K562 (cell line): ENCODE measurements at regions not wholly inside any gene's neighbourhood (a gene's known extent, or its start where the extent isn't known, plus 50 kb on each side); places are given as distances from the start of the nearest gene placed in this dataset.

ENCODE experiments used
- ATAC-seq: fragments of 200-7000 bp; cut with Tn5 transposase; 3 replicates; pipeline ENCODE4 v1.9.1; 2020; ENCODE audit warnings: moderate library complexity
- BruUV-seq: library from RNA; stranded (reverse); fragments of 400-500 nt; replicated peaks from 2 replicates; lab custom pipeline; 2021; lab: Mats Ljungman, UMichigan
- CTCF ChIA-PET: fragments of 300-600 bp; formaldehyde crosslinking; extraction: SDS; loops from one replicate; lab custom pipeline; 2021; ENCODE audit warnings: low intra/inter-chr PET ratio; lab: Yijun Ruan, JAX
- POLR2A ChIA-PET: fragments of 300-600, 350-650 bp; sonication (Branson Sonifier 250); formaldehyde crosslinking; extraction: SDS; loops from one replicate; lab custom pipeline; 2021; ENCODE audit warnings: antibody characterized with exemption, inconsistent platforms; lab: Yijun Ruan, JAX
- DNase-seq, 4 experiments: peaks; one replicate each; pipeline versions ENCODE4 v3.0.0 to v3.0.0-alpha.2; 2011 to 2018; ENCODE audit warnings: low spot score in 3 of 4, mixed read lengths in 3 of 4; ENCODE audit errors: extremely low read depth in 1 of 4
- FAIRE-seq: peaks from 2 replicates; lab custom pipeline; 2011; peaks lifted over from hg19 to GRCh38; lab: Jason Lieb, UNC
- H2AFZ ChIP-seq: 2 replicates; pipeline ENCODE4 v1.6.0; 2011; ENCODE audit warnings: low read depth, low read length, control low read depth, inconsistent platforms
- H3K27ac ChIP-seq: fragments of 200-600 bp; 3 replicates; pipeline ENCODE4 v1.8.0; 2011; ENCODE audit warnings: low read depth, mild to moderate bottlenecking, control low read depth, inconsistent platforms, low read length, moderate library complexity, mixed read lengths; ENCODE audit errors: extremely low read depth
- H3K27me3 ChIP-seq, 2 experiments: fragments of 300-600 bp in 1 of 2; 2 replicates in 1 of 2; 3 replicates in 1 of 2; pipeline versions ENCODE4 v1.6.0 to v1.8.0; 2011; ENCODE audit warnings: inconsistent platforms in 2 of 2, low read length in 2 of 2, mild to moderate bottlenecking in 1 of 2, mixed read lengths in 1 of 2, moderate library complexity in 1 of 2; ENCODE audit not compliant: control insufficient read depth in 2 of 2, insufficient read depth in 2 of 2
- H3K36me3 ChIP-seq: fragments of 300-600 bp; 3 replicates; pipeline ENCODE4 v1.8.0; 2011; ENCODE audit warnings: mild to moderate bottlenecking, low read length, inconsistent platforms; ENCODE audit not compliant: control insufficient read depth, insufficient read depth
- H3K4me1 ChIP-seq, 2 experiments: fragments of 200-600 bp in 1 of 2; replicated peaks in 1 of 2; 2 replicates in 1 of 2; 3 replicates in 1 of 2; pipeline versions ENCODE4 v1.5.1 to v1.8.0; 2011; ENCODE audit warnings: inconsistent platforms in 2 of 2, low read length in 2 of 2, mild to moderate bottlenecking in 1 of 2, mixed read lengths in 1 of 2, moderate library complexity in 1 of 2; ENCODE audit not compliant: control insufficient read depth in 2 of 2, insufficient read depth in 2 of 2
- H3K4me2 ChIP-seq: 2 replicates; pipeline ENCODE4 v1.6.1; 2011; ENCODE audit warnings: low read length, control low read depth, inconsistent platforms, mixed read lengths; ENCODE audit not compliant: insufficient read depth
- H3K4me3 ChIP-seq: fragments of 200-600 bp; sonication (generic), shearing (Covaris generic); 2 replicates; pipeline ENCODE4 v1.5.1; 2016; ENCODE audit warnings: control low read depth, inconsistent platforms
- H3K79me2 ChIP-seq: fragments of 200-600 bp; 3 replicates; pipeline ENCODE4 v1.8.0; 2011; ENCODE audit warnings: low read length, inconsistent platforms; ENCODE audit not compliant: control insufficient read depth, insufficient read depth
- H3K9ac ChIP-seq, 2 experiments: 2 replicates each; pipeline versions ENCODE4 v1.6.0 to v1.6.1; 2011; ENCODE audit warnings: low read depth in 2 of 2, low read length in 2 of 2, control low read depth in 1 of 2, inconsistent platforms in 1 of 2, mild to moderate bottlenecking in 1 of 2, mixed read lengths in 1 of 2; ENCODE audit not compliant: insufficient read depth in 1 of 2
- H3K9me1 ChIP-seq: one replicate; pipeline ENCODE4 v1.6.0; 2011; ENCODE audit warnings: inconsistent platforms, mild to moderate bottlenecking, low read length, moderate library complexity; ENCODE audit not compliant: control insufficient read depth, insufficient read depth
- H3K9me3 ChIP-seq: replicated peaks from 2 replicates; pipeline ENCODE4 v1.5.1; 2011; ENCODE audit warnings: low read depth, low read length, inconsistent platforms; ENCODE audit not compliant: control insufficient read depth, insufficient read depth
- H4K20me1 ChIP-seq: replicated peaks from 2 replicates; pipeline ENCODE4 v1.6.1; 2011; ENCODE audit warnings: low read length, inconsistent platforms, mixed read lengths; ENCODE audit not compliant: control insufficient read depth, insufficient read depth
- C11orf30 ChIP-seq: fragments of 450-650 bp; IDR thresholded peaks from 2 replicates; pipeline ENCODE4 v1.6.1; 2016; ENCODE audit warnings: low read depth, mild to moderate bottlenecking
- POU5F1 ChIP-seq: fragments of 150-350 bp; IDR thresholded peaks from 2 replicates; pipeline ENCODE4 v1.6.1; 2014; ENCODE audit warnings: borderline replicate concordance, low read length, low read depth, mild to moderate bottlenecking; ENCODE audit not compliant: partially characterized antibody
- SAFB2 ChIP-seq: fragments of 200-400 bp; formaldehyde crosslinking; IDR thresholded peaks from 2 replicates; pipeline ENCODE4 v1.6.1; 2018; ENCODE audit warnings: borderline replicate concordance, low read length, low read depth, moderate library complexity; ENCODE audit not compliant: severe bottlenecking
- WGBS: fragments of 100-300 bp; shearing (Covaris generic); methylation state at CpG from one replicate; pipeline ENCODE4 v1.1.6; 2016; ENCODE audit warnings: low coverage, mixed read lengths; ENCODE audit not compliant: insufficient coverage; ENCODE audit errors: missing lambda C conversion rate; 5-methylcytosine and 5-hydroxymethylcytosine counted together
- in situ Hi-C: fragments of 300-500 bp; cut with MboI; formaldehyde crosslinking; loops from 4 replicates; pipeline ENCODE4 v1.15.0; 2018; ENCODE audit warnings: inconsistent platforms, mixed read lengths
- intact Hi-C: fragments of 100-400 bp; cut with micrococcal nuclease; formaldehyde crosslinking; loops from 2 replicates; pipeline ENCODE4 v1.14.2; 2022
- TF ChIP-seq, protein P1 (sequence below): fragments of 200-400 bp; formaldehyde crosslinking; IDR thresholded peaks from 2 replicates; pipeline ENCODE4 v1.6.1; 2017; ENCODE audit warnings: mild to moderate bottlenecking, low read depth, low read length, moderate library complexity
- TF ChIP-seq, protein P2 (sequence below): IDR thresholded peaks from 2 replicates; pipeline ENCODE4 v1.6.1; 2014; ENCODE audit warnings: antibody characterized with exemption
- TF ChIP-seq, protein P3 (sequence below): conservative IDR thresholded peaks from 2 replicates; pipeline ENCODE4 v1.6.1; 2011; ENCODE audit warnings: low read depth, mild to moderate bottlenecking, low read length; ENCODE audit not compliant: control insufficient read depth
- TF ChIP-seq, protein P4 (sequence below): fragments of 200-800 bp; sonication (Bioruptor generic); IDR thresholded peaks from 2 replicates; pipeline ENCODE4 v1.6.1; 2017; ENCODE audit warnings: missing genetic modification characterization, missing compliant biosample characterization
- TF ChIP-seq, protein P5 (sequence below): sonication (generic); formaldehyde crosslinking; IDR thresholded peaks from 2 replicates; pipeline ENCODE4 v1.8.0; 2022; ENCODE audit warnings: missing genetic modification reagents, mild to moderate bottlenecking, borderline replicate concordance
- TF ChIP-seq, protein P6 (sequence below): IDR thresholded peaks from 3 replicates; pipeline ENCODE4 v1.6.1; 2011; ENCODE audit warnings: borderline replicate concordance, mild to moderate bottlenecking; ENCODE audit not compliant: insufficient read length, insufficient read depth

DNA sequence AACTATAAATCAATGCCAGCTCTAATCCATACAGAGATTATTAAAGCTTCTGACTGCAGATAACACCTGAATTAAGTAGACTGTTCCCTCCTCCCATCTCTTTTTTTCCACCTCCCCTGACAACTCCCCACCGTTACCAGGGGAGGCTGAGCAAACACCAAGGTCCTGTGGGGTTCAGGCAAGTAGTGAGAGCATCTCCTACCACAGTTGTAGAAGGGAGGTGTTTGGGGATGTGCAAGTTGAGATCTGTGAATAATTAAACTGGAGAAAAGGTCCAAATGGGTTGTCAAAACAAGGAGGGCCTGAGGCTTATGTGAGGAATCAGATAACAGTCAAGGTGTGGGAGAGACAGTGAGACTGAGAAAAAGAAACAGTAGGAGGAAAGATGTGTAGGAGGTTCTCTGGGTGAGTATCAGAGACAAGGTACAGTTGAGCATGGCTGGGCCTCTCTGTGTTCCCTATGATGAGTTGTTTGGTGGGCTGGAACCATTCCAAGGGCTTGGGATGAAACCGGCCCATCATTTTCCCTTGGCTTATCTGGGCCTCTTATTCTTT, 194.6 kb downstream of the CYRIA start:
- ATAC-seq = no peak
- CTCF ChIA-PET = no interaction called here
- Histone ChIP-seq H3K79me2 (no peaks in the 10 kb centered on the region), H4K20me1 (no peaks in the 10 kb centered on the region), H3K27me3 (peaks cover 0 to 4% of the 10 kb centered on the region in 2 experiments; a peak in 1 of 5 replicates), H3K4me3 (no peak overlapping the region), H3K9ac (no peak overlapping the region), H3K27ac (no peak overlapping the region), H3K4me1 (no peaks in the 10 kb centered on the region), H3K9me3 (no peaks in the 10 kb centered on the region), H2AFZ (no peak overlapping the region), H3K36me3 (no peaks in the 10 kb centered on the region), H3K9me1 (no peaks in the 10 kb centered on the region), H3K4me2 (no peak overlapping the region)
- POLR2A ChIA-PET = no interaction called here
- intact Hi-C loops = no loop called here
- 0% methylated on average over 2 of the region's 2 CpGs for WGBS
- no peak for DNase-seq
- BruUV-seq = no TSS peak
- no peak for FAIRE-seq
- in situ Hi-C loops = no loop called here
- TF ChIP-seq, protein P1, sequence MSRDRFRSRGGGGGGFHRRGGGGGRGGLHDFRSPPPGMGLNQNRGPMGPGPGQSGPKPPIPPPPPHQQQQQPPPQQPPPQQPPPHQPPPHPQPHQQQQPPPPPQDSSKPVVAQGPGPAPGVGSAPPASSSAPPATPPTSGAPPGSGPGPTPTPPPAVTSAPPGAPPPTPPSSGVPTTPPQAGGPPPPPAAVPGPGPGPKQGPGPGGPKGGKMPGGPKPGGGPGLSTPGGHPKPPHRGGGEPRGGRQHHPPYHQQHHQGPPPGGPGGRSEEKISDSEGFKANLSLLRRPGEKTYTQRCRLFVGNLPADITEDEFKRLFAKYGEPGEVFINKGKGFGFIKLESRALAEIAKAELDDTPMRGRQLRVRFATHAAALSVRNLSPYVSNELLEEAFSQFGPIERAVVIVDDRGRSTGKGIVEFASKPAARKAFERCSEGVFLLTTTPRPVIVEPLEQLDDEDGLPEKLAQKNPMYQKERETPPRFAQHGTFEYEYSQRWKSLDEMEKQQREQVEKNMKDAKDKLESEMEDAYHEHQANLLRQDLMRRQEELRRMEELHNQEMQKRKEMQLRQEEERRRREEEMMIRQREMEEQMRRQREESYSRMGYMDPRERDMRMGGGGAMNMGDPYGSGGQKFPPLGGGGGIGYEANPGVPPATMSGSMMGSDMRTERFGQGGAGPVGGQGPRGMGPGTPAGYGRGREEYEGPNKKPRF = no peak
- TF ChIP-seq C11orf30 (no peak), POU5F1 (no peak), SAFB2 (no peak)
- TF ChIP-seq, protein P2, sequence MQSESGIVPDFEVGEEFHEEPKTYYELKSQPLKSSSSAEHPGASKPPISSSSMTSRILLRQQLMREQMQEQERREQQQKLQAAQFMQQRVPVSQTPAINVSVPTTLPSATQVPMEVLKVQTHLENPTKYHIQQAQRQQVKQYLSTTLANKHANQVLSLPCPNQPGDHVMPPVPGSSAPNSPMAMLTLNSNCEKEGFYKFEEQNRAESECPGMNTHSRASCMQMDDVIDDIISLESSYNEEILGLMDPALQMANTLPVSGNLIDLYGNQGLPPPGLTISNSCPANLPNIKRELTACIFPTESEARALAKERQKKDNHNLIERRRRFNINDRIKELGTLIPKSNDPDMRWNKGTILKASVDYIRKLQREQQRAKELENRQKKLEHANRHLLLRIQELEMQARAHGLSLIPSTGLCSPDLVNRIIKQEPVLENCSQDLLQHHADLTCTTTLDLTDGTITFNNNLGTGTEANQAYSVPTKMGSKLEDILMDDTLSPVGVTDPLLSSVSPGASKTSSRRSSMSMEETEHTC = no peak
- TF ChIP-seq, protein P3, sequence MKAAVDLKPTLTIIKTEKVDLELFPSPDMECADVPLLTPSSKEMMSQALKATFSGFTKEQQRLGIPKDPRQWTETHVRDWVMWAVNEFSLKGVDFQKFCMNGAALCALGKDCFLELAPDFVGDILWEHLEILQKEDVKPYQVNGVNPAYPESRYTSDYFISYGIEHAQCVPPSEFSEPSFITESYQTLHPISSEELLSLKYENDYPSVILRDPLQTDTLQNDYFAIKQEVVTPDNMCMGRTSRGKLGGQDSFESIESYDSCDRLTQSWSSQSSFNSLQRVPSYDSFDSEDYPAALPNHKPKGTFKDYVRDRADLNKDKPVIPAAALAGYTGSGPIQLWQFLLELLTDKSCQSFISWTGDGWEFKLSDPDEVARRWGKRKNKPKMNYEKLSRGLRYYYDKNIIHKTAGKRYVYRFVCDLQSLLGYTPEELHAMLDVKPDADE = no peak
- TF ChIP-seq, protein P4, sequence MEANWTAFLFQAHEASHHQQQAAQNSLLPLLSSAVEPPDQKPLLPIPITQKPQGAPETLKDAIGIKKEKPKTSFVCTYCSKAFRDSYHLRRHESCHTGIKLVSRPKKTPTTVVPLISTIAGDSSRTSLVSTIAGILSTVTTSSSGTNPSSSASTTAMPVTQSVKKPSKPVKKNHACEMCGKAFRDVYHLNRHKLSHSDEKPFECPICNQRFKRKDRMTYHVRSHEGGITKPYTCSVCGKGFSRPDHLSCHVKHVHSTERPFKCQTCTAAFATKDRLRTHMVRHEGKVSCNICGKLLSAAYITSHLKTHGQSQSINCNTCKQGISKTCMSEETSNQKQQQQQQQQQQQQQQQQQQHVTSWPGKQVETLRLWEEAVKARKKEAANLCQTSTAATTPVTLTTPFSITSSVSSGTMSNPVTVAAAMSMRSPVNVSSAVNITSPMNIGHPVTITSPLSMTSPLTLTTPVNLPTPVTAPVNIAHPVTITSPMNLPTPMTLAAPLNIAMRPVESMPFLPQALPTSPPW (CRISPR knock-in tag) = no peak
- TF ChIP-seq, protein P5, sequence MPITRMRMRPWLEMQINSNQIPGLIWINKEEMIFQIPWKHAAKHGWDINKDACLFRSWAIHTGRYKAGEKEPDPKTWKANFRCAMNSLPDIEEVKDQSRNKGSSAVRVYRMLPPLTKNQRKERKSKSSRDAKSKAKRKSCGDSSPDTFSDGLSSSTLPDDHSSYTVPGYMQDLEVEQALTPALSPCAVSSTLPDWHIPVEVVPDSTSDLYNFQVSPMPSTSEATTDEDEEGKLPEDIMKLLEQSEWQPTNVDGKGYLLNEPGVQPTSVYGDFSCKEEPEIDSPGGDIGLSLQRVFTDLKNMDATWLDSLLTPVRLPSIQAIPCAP (CRISPR knock-in tag) = no peak
- TF ChIP-seq, protein P6, sequence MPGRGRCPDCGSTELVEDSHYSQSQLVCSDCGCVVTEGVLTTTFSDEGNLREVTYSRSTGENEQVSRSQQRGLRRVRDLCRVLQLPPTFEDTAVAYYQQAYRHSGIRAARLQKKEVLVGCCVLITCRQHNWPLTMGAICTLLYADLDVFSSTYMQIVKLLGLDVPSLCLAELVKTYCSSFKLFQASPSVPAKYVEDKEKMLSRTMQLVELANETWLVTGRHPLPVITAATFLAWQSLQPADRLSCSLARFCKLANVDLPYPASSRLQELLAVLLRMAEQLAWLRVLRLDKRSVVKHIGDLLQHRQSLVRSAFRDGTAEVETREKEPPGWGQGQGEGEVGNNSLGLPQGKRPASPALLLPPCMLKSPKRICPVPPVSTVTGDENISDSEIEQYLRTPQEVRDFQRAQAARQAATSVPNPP = no peak
